HepG2 (cell line): ENCODE measurements at regions not wholly inside any gene's neighbourhood (a gene's known extent, or its start where the extent isn't known, plus 50 kb on each side); places are given as distances from the start of the nearest gene placed in this dataset.
A peak's percentile ranks its signal among the peaks of the same experiment; 100 is the strongest.

Source experiments
- AKAP8 ChIP-seq: sonication (generic); formaldehyde crosslinking; IDR thresholded peaks from 2 replicates; pipeline ENCODE4 v1.5.1; 2020; ENCODE audit warnings: mild to moderate bottlenecking, missing genetic modification reagents
- CEBPG ChIP-seq: IDR thresholded peaks from 2 replicates; pipeline ENCODE4 v1.6.1; 2016
- HDAC2 ChIP-seq: sonication (generic); formaldehyde crosslinking; IDR thresholded peaks from 2 replicates; pipeline ENCODE4 v1.4.0; 2020; ENCODE audit warnings: missing genetic modification reagents
- HMG20A ChIP-seq: IDR thresholded peaks from 2 replicates; pipeline ENCODE4 v1.6.1; 2016; ENCODE audit warnings: borderline replicate concordance
- HNF1A ChIP-seq, 2 experiments: sonication (generic) in 1 of 2; formaldehyde crosslinking in 1 of 2; IDR thresholded peaks; 2 replicates each; pipeline versions ENCODE4 v1.4.0 to v1.6.1; 2016 to 2020; ENCODE audit warnings: borderline replicate concordance in 1 of 2, low read depth in 1 of 2, mild to moderate bottlenecking in 1 of 2, missing genetic modification reagents in 1 of 2
- MEF2D ChIP-seq: sonication (generic); formaldehyde crosslinking; IDR thresholded peaks from 2 replicates; pipeline ENCODE4 v1.5.1; 2020; ENCODE audit warnings: mild to moderate bottlenecking, missing genetic modification reagents
- RXRB ChIP-seq: IDR thresholded peaks from 2 replicates; pipeline ENCODE4 v1.6.1; 2016; ENCODE audit warnings: borderline replicate concordance, missing genetic modification reagents, missing compliant biosample characterization
- ZKSCAN5 ChIP-seq: sonication (generic); formaldehyde crosslinking; IDR thresholded peaks from 2 replicates; pipeline ENCODE4 v1.5.1; 2020; ENCODE audit warnings: mild to moderate bottlenecking, missing genetic modification reagents
- ZNF460 ChIP-seq: sonication (generic); formaldehyde crosslinking; IDR thresholded peaks from 2 replicates; pipeline ENCODE4 v1.5.1; 2020; ENCODE audit warnings: missing genetic modification reagents, mild to moderate bottlenecking, borderline replicate concordance
- ZNF616 ChIP-seq: sonication (generic); formaldehyde crosslinking; IDR thresholded peaks from 2 replicates; pipeline ENCODE4 v1.5.0; 2020; ENCODE audit warnings: low read depth, mild to moderate bottlenecking, missing genetic modification reagents
- ZNF644 ChIP-seq: IDR thresholded peaks from 2 replicates; pipeline ENCODE4 v1.6.1; 2016; ENCODE audit warnings: low read depth
- ZNF652 ChIP-seq: IDR thresholded peaks from 2 replicates; pipeline ENCODE4 v1.6.1; 2016; ENCODE audit warnings: low read depth, borderline replicate concordance
- ZSCAN31 ChIP-seq: sonication (generic); formaldehyde crosslinking; IDR thresholded peaks from 2 replicates; pipeline ENCODE4 v1.5.0; 2020; ENCODE audit warnings: low read depth, mild to moderate bottlenecking, missing genetic modification reagents
- TF ChIP-seq, protein P1 (sequence below): sonication (generic); formaldehyde crosslinking; IDR thresholded peaks from 2 replicates; pipeline ENCODE4 v1.4.0; 2020; ENCODE audit warnings: missing genetic modification reagents
- TF ChIP-seq, protein P2 (sequence below): sonication (generic); formaldehyde crosslinking; IDR thresholded peaks from 2 replicates; pipeline ENCODE4 v1.5.0; 2020; ENCODE audit warnings: mild to moderate bottlenecking, missing genetic modification reagents

DNA sequence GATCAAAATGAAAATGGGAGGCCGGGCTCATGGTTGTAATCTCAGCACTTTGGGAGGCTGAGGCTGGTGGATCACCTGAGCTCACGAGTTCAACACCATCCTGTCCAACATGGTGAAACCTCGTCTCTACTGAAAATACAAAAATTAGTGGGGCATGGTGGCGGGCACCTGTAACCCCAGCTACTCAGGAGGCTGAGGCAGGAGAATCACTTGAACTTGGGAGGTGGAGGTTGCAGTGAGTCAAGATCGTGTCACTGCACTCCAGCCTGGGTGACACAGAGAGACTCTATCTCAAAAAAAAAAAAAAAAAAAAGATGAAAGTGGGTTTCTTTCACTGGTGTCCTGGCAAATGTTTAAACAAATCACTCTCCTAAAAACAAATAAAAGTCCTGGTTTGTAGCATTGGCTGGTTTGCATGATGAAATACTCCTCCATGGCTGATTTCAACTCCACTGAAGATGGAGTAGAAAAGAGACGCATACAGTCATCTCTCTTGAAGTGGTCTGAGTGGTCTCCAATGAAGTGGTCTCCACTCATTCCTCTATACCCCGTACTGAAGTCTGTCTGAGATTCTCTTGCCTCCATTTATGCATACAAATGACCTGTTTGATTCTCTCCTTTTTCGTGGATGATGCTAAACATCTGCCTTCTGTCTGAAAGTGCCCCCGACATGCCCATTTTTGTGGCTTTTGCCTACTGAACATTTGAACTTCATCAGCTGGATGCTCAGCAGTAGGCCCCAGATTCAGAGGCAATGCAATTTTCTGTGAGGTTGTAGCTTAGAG, 153.0 kb upstream of the FAM20A start (continued):
- TF ChIP-seq ZNF644 (CRISPR knock-in tag): peak; percentile 54; the same call in 1 of the 2 replicates
- TF ChIP-seq HNF1A (IDR thresholded peaks at IDR 0.05; ENCODE audit: low read depth): peak; percentile 25; the same call in 1 of the 2 replicates
- TF ChIP-seq HNF1A (CRISPR knock-in tag; IDR thresholded peaks at IDR 0.05; ENCODE audit: borderline replicate concordance): no peak
- TF ChIP-seq MEF2D (CRISPR knock-in tag): 0 out of 2 replicates have a peak, but pooled peaks have one; percentile 26
- peak; percentile 95 for TF ChIP-seq ZKSCAN5 (CRISPR knock-in tag)
- TF ChIP-seq, protein P1, sequence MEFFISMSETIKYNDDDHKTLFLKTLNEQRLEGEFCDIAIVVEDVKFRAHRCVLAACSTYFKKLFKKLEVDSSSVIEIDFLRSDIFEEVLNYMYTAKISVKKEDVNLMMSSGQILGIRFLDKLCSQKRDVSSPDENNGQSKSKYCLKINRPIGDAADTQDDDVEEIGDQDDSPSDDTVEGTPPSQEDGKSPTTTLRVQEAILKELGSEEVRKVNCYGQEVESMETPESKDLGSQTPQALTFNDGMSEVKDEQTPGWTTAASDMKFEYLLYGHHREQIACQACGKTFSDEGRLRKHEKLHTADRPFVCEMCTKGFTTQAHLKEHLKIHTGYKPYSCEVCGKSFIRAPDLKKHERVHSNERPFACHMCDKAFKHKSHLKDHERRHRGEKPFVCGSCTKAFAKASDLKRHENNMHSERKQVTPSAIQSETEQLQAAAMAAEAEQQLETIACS (CRISPR knock-in tag): no peak
- TF ChIP-seq ZNF616 (CRISPR knock-in tag): no peak
- TF ChIP-seq AKAP8 (CRISPR knock-in tag): 0 out of 2 replicates have a peak, but pooled peaks have one; percentile 37
- 0 out of 2 replicates have a peak, but pooled peaks have one; percentile 8 for TF ChIP-seq RXRB
- no peak for TF ChIP-seq ZSCAN31
- TF ChIP-seq ZNF460: peak; percentile 69
- TF ChIP-seq, protein P2, sequence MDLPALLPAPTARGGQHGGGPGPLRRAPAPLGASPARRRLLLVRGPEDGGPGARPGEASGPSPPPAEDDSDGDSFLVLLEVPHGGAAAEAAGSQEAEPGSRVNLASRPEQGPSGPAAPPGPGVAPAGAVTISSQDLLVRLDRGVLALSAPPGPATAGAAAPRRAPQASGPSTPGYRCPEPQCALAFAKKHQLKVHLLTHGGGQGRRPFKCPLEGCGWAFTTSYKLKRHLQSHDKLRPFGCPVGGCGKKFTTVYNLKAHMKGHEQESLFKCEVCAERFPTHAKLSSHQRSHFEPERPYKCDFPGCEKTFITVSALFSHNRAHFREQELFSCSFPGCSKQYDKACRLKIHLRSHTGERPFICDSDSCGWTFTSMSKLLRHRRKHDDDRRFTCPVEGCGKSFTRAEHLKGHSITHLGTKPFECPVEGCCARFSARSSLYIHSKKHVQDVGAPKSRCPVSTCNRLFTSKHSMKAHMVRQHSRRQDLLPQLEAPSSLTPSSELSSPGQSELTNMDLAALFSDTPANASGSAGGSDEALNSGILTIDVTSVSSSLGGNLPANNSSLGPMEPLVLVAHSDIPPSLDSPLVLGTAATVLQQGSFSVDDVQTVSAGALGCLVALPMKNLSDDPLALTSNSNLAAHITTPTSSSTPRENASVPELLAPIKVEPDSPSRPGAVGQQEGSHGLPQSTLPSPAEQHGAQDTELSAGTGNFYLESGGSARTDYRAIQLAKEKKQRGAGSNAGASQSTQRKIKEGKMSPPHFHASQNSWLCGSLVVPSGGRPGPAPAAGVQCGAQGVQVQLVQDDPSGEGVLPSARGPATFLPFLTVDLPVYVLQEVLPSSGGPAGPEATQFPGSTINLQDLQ (CRISPR knock-in tag): no peak
- peak; percentile 65 for TF ChIP-seq CEBPG (CRISPR knock-in tag)
- no peak for TF ChIP-seq ZNF652 (CRISPR knock-in tag)
- peak; percentile 20; the same call in 1 of the 2 replicates for TF ChIP-seq HMG20A (CRISPR knock-in tag)
- TF ChIP-seq HDAC2: 0 out of 2 replicates have a peak, but pooled peaks have one; percentile 22
